ENCODE measurements at regions not wholly inside any gene's neighbourhood (a gene's known extent, or its start where the extent isn't known, plus 50 kb on each side); places are given as distances from the start of the nearest gene placed in this dataset.

DNA sequence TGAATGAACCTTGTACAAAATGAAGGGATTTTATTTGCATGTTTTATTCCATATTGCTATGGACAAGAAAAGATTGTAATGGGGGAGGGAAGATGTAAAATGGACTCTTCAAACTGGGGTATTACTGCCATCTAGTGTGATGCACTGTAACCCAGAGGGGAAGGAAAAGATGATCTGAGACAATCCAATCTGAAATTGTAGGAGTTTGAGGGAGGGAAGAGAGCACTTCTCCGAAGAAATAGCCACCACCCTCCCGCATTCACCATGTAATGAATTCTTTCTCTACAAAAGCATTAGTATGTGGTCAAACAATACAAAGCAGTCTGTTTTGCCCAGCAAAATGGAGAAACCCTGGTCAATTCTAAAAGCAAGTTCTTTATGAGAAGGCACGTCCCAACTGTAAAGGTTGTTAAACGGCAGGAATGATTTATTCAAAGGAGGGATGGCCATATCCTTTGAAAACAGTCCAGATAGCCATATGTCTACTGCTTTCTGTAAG is 679.5 kb upstream of the NRSN1 start:
- TF ChIP-seq EZH2phosphoT487 (IDR thresholded peaks at IDR 0.05) (no peak), CTCF (IDR thresholded peaks at IDR 0.05) (peak; percentile 63)

Measured in neural progenitor cell (in vitro differentiated cells).